ENCODE measurements at regions not wholly inside any gene's neighbourhood (a gene's known extent, or its start where the extent isn't known, plus 50 kb on each side); places are given as distances from the start of the nearest gene placed in this dataset.

GRCh38 chr9:99744132-99744531, 77.6 kb upstream of the NR4A3 start:
- no peaks in the 10 kb centered on the region for H3K9me3 Mint-ChIP-seq
- H3K36me3 Mint-ChIP-seq (ENCODE audit: insufficient read depth), result no peaks in the 10 kb centered on the region
- H3K27me3 Mint-ChIP-seq, result no peaks in the 10 kb centered on the region
- ATAC-seq (replicated peaks), result no peak
- no peak for DNase-seq
- H3K4me1 Mint-ChIP-seq (ENCODE audit: low read depth in 2 of 2), result no peaks in the 10 kb centered on the region
- H3K4me3 Mint-ChIP-seq, result no peak overlapping the region
- no peak overlapping the region for H3K27ac Mint-ChIP-seq

- Mint-ChIP-seq H3K27me3 (no peaks in the 10 kb centered on the region), H3K36me3 (ENCODE audit: insufficient read depth) (no peaks in the 10 kb centered on the region), H3K9me3 (no peaks in the 10 kb centered on the region), H3K27ac (no peak overlapping the region), H3K4me1 (ENCODE audit: low read depth in 2 of 2) (no peaks in the 10 kb centered on the region), H3K4me3 (no peak overlapping the region)
- DNase-seq (no peak), ATAC-seq (replicated peaks) (no peak)
Observed at GRCh38 chr9:99745085-99745484, 76.6 kb upstream of the NR4A3 start.

GRCh38 chr9:99746406-99746805, 75.3 kb upstream of the NR4A3 start:
- Mint-ChIP-seq H3K27me3 (peaks cover 3 to 4% of the 10 kb centered on the region in 2 donors), H3K4me3 (no peak overlapping the region), H3K4me1 (ENCODE audit: low read depth in 2 of 2) (no peaks in the 10 kb centered on the region), H3K36me3 (ENCODE audit: insufficient read depth) (no peaks in the 10 kb centered on the region), H3K9me3 (no peaks in the 10 kb centered on the region), H3K27ac (no peak overlapping the region)
- ATAC-seq (replicated peaks) (no peak), DNase-seq (no peak)

GRCh38 chr9:99748266-99748665, 73.4 kb upstream of the NR4A3 start:
- Mint-ChIP-seq H3K27ac (no peak overlapping the region), H3K36me3 (ENCODE audit: insufficient read depth) (no peaks in the 10 kb centered on the region), H3K27me3 (peaks cover 6 to 9% of the 10 kb centered on the region in 2 donors), H3K9me3 (no peaks in the 10 kb centered on the region), H3K4me1 (ENCODE audit: low read depth in 2 of 2) (no peaks in the 10 kb centered on the region), H3K4me3 (no peak overlapping the region)
- DNase-seq (no peak), ATAC-seq (replicated peaks) (no peak)

- Mint-ChIP-seq H3K4me3 (no peak overlapping the region), H3K9me3 (no peaks in the 10 kb centered on the region), H3K36me3 (ENCODE audit: insufficient read depth) (no peaks in the 10 kb centered on the region), H3K27me3 (peaks cover 6 to 9% of the 10 kb centered on the region in 2 donors), H3K27ac (no peak overlapping the region), H3K4me1 (ENCODE audit: low read depth in 2 of 2) (no peaks in the 10 kb centered on the region)
- DNase-seq (no peak), ATAC-seq (replicated peaks) (no peak)
Observed at GRCh38 chr9:99748676-99749075, 73.0 kb upstream of the NR4A3 start.

- H3K27me3 Mint-ChIP-seq, result peaks cover 9 to 12% of the 10 kb centered on the region in 2 donors
- ATAC-seq (replicated peaks), result no peak
Observed at GRCh38 chr9:99749641-99750040, 72.0 kb upstream of the NR4A3 start.

GRCh38 chr9:99750526-99750925, 71.2 kb upstream of the NR4A3 start:
- H3K4me1 Mint-ChIP-seq (ENCODE audit: low read depth in 2 of 2), result no peaks in the 10 kb centered on the region
- ATAC-seq (replicated peaks), result no peak
- DNase-seq, result no peak
- H3K27me3 Mint-ChIP-seq, result peaks cover 9 to 12% of the 10 kb centered on the region in 2 donors
- no peaks in the 10 kb centered on the region for H3K9me3 Mint-ChIP-seq
- no peaks in the 10 kb centered on the region for H3K36me3 Mint-ChIP-seq (ENCODE audit: insufficient read depth)
- H3K27ac Mint-ChIP-seq, result no peak overlapping the region
- no peak overlapping the region for H3K4me3 Mint-ChIP-seq

More at GRCh38 chr9:99749641-99750040, 72.0 kb upstream of the NR4A3 start:
- Mint-ChIP-seq H3K36me3 (ENCODE audit: insufficient read depth) (no peaks in the 10 kb centered on the region), H3K4me1 (ENCODE audit: low read depth in 2 of 2) (no peaks in the 10 kb centered on the region), H3K4me3 (no peak overlapping the region), H3K27ac (no peak overlapping the region), H3K9me3 (no peaks in the 10 kb centered on the region)
- no peak for DNase-seq

- Mint-ChIP-seq H3K36me3 (ENCODE audit: insufficient read depth) (no peaks in the 10 kb centered on the region), H3K4me3 (no peak overlapping the region), H3K9me3 (no peaks in the 10 kb centered on the region), H3K4me1 (ENCODE audit: low read depth in 2 of 2) (no peaks in the 10 kb centered on the region), H3K27ac (no peak overlapping the region), H3K27me3 (peaks cover 9 to 12% of the 10 kb centered on the region in 2 donors)
- ATAC-seq (replicated peaks) (no peak), DNase-seq (no peak)
Observed at GRCh38 chr9:99752417-99753109, 69.1 kb upstream of the NR4A3 start.

- no peak overlapping the region for H3K27ac Mint-ChIP-seq
- no peaks in the 10 kb centered on the region for H3K9me3 Mint-ChIP-seq
- DNase-seq, result no peak
- no peaks in the 10 kb centered on the region for H3K4me1 Mint-ChIP-seq (ENCODE audit: low read depth in 2 of 2)
- H3K4me3 Mint-ChIP-seq, result no peak overlapping the region
- ATAC-seq (replicated peaks), result no peak
- H3K36me3 Mint-ChIP-seq (ENCODE audit: insufficient read depth), result no peaks in the 10 kb centered on the region
- H3K27me3 Mint-ChIP-seq, result peaks cover 9 to 12% of the 10 kb centered on the region in 2 donors
Observed at GRCh38 chr9:99753436-99753835, 68.2 kb upstream of the NR4A3 start.

GRCh38 chr9:99760421-99760820, 61.3 kb upstream of the NR4A3 start:
- ATAC-seq (replicated peaks) (no peak), DNase-seq (no peak)
- Mint-ChIP-seq H3K27me3 (peaks cover 7% of the 10 kb centered on the region in 2 donors), H3K27ac (no peak overlapping the region), H3K36me3 (ENCODE audit: insufficient read depth) (no peaks in the 10 kb centered on the region), H3K4me3 (no peak overlapping the region), H3K9me3 (no peaks in the 10 kb centered on the region), H3K4me1 (ENCODE audit: low read depth in 2 of 2) (no peaks in the 10 kb centered on the region)

- Mint-ChIP-seq H3K9me3 (no peaks in the 10 kb centered on the region), H3K36me3 (ENCODE audit: insufficient read depth) (no peaks in the 10 kb centered on the region), H3K4me3 (no peak overlapping the region), H3K4me1 (ENCODE audit: low read depth in 2 of 2) (no peaks in the 10 kb centered on the region), H3K27me3 (peaks cover 9 to 11% of the 10 kb centered on the region in 2 donors), H3K27ac (no peak overlapping the region)
- DNase-seq (no peak), ATAC-seq (replicated peaks) (no peak)
Observed at GRCh38 chr9:99762470-99762869, 59.2 kb upstream of the NR4A3 start.

Measured in effector memory CD8-positive, alpha-beta T cell (primary cell).